Caco-2 (cell line): ENCODE measurements at regions not wholly inside any gene's neighbourhood (a gene's known extent, or its start where the extent isn't known, plus 50 kb on each side); places are given as distances from the start of the nearest gene placed in this dataset.

Source experiments
- BruUV-seq: library from RNA; stranded (reverse); fragments of 400-500 nt; replicated peaks from 2 replicates; lab custom pipeline; 2021; lab: Mats Ljungman, UMichigan
- CTCF ChIA-PET: fragments of 300-600 bp; sonication (Branson Sonifier 250); formaldehyde crosslinking; loops from one replicate; lab custom pipeline; 2022; ENCODE audit warnings: antibody characterized with exemption; lab: Charles Lee
- POLR2A ChIA-PET: fragments of 300-600 bp; sonication (Branson Sonifier 250); formaldehyde crosslinking; loops from one replicate; lab custom pipeline; 2022; ENCODE audit warnings: antibody characterized with exemption; lab: Charles Lee
- DNase-seq, 2 experiments: peaks; one replicate each; pipeline versions ENCODE4 v3.0.0 to v3.0.0-alpha.2; 2020 to 2022
- H3K27me3 ChIP-seq: replicated peaks from 2 replicates; pipeline ENCODE4 v1.6.0; 2011; ENCODE audit warnings: low read length; ENCODE audit not compliant: control insufficient read depth, insufficient read depth
- H3K36me3 ChIP-seq: 2 replicates; pipeline ENCODE4 v1.5.1; 2011; ENCODE audit warnings: low read length; ENCODE audit not compliant: control insufficient read depth, insufficient read depth
- H3K4me1 ChIP-seq: fragments of 250-450 bp; sonication (Bioruptor Pico); 2 replicates; pipeline ENCODE4 v1.5.1; 2020; ENCODE audit warnings: mild to moderate bottlenecking
- H3K4me3 ChIP-seq: 2 replicates; pipeline ENCODE4 v1.5.1; 2011; ENCODE audit warnings: low read depth, mild to moderate bottlenecking, control low read depth, low read length
- H3K9me3 ChIP-seq: fragments of 250-450 bp; sonication (Bioruptor Pico); 2 replicates; pipeline ENCODE4 v1.5.1; 2020; ENCODE audit warnings: mild to moderate bottlenecking, moderate library complexity
- H3K27ac Mint-ChIP-seq: one replicate; pipeline ENCODE4 v1.8.0; 2022; ENCODE audit warnings: mixed read lengths; ENCODE audit not compliant: unreplicated experiment
- H3K27me3 Mint-ChIP-seq: one replicate; pipeline ENCODE4 v1.8.0; 2022; ENCODE audit warnings: mixed read lengths; ENCODE audit not compliant: insufficient read depth, unreplicated experiment
- H3K36me3 Mint-ChIP-seq: one replicate; pipeline ENCODE4 v1.8.0; 2022; ENCODE audit warnings: mild to moderate bottlenecking, mixed read lengths; ENCODE audit not compliant: insufficient read depth, unreplicated experiment
- H3K4me1 Mint-ChIP-seq: one replicate; pipeline ENCODE4 v1.8.0; 2022; ENCODE audit warnings: low read depth, mixed read lengths; ENCODE audit not compliant: unreplicated experiment
- H3K4me3 Mint-ChIP-seq: one replicate; pipeline ENCODE4 v1.8.0; 2022; ENCODE audit warnings: mild to moderate bottlenecking, moderate library complexity, mixed read lengths; ENCODE audit not compliant: unreplicated experiment
- H3K9me3 Mint-ChIP-seq: one replicate; pipeline ENCODE4 v1.8.0; 2022; ENCODE audit warnings: mixed read lengths; ENCODE audit not compliant: unreplicated experiment
- CTCF ChIP-seq, 2 experiments: fragments of 200-600 bp in 1 of 2; IDR thresholded peaks; 1 replicate in 1 of 2; 2 replicates in 1 of 2; pipeline versions ENCODE4 v1.5.1 to v1.8.0; 2011 to 2022; ENCODE audit warnings: antibody characterized with exemption in 1 of 2, control low read depth in 1 of 2, inconsistent platforms in 1 of 2, low read depth in 1 of 2, low read length in 1 of 2, mild to moderate bottlenecking in 1 of 2, moderate library complexity in 1 of 2; ENCODE audit not compliant: insufficient read depth in 1 of 2, severe bottlenecking in 1 of 2, unreplicated experiment in 1 of 2
- intact Hi-C: fragments of 100-400 bp; cut with micrococcal nuclease; formaldehyde crosslinking; loops from one replicate; pipeline ENCODE4 v1.10.0; 2022; ENCODE audit not compliant: unreplicated experiment

DNA sequence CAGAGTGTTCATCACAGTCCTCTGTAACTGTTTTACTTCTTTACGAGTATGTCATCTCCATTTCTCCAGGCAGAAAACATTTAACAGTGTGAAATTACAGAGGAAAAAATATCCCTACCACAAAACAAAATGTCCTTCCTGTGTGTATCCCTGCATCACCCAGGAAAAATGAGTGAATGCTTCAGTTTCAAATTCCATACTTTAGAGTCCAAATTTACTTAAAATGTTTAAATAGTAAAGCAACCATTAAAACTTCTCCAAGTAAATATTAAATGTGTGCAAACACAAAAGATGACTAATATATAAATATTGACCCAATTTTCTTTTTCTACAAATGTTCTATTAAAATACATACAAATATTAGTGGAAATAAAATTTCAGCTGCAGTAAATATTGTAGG lies 1016.6 kb upstream of the PCDH20 start:
- intact Hi-C loops, result no loop called here
- ChIA-PET POLR2A (no interaction called here), CTCF (no interaction called here)
- BruUV-seq, result no TSS peak
- Histone ChIP-seq H3K4me3 (no peak overlapping the region), H3K9me3 (no peaks in the 10 kb centered on the region), H3K27me3 (no peaks in the 10 kb centered on the region), H3K4me1 (no peaks in the 10 kb centered on the region), H3K36me3 (no peaks in the 10 kb centered on the region)
- no peak overlapping the region for H3K27ac Mint-ChIP-seq
- no peak overlapping the region for H3K4me3 Mint-ChIP-seq
- no peak for TF ChIP-seq CTCF (IDR thresholded peaks at IDR 0.05; ENCODE audit: insufficient read depth in 1 of 2, low read depth in 1 of 2, low read length in 1 of 2, severe bottlenecking in 1 of 2, unreplicated experiment in 1 of 2)
- no peaks in the 10 kb centered on the region for H3K4me1 Mint-ChIP-seq
- H3K36me3 Mint-ChIP-seq, result no peaks in the 10 kb centered on the region
- no peaks in the 10 kb centered on the region for H3K9me3 Mint-ChIP-seq
- DNase-seq, result no peak
- no peaks in the 10 kb centered on the region for H3K27me3 Mint-ChIP-seq

GRCh38 chr13:62431852-62432251 lies 1016.2 kb upstream of the PCDH20 start:
- Mint-ChIP-seq H3K4me3 (no peak overlapping the region), H3K27ac (no peak overlapping the region), H3K36me3 (no peaks in the 10 kb centered on the region), H3K4me1 (no peaks in the 10 kb centered on the region), H3K27me3 (no peaks in the 10 kb centered on the region), H3K9me3 (no peaks in the 10 kb centered on the region)
- DNase-seq, result no peak
- intact Hi-C loops, result no loop called here
- H3K4me3 ChIP-seq, result no peak overlapping the region
- H3K9me3 ChIP-seq, result no peaks in the 10 kb centered on the region
- TF ChIP-seq CTCF (IDR thresholded peaks at IDR 0.05; ENCODE audit: insufficient read depth in 1 of 2, low read depth in 1 of 2, low read length in 1 of 2, severe bottlenecking in 1 of 2, unreplicated experiment in 1 of 2), result no peak
- no peaks in the 10 kb centered on the region for H3K27me3 ChIP-seq
- ChIA-PET CTCF (no interaction called here), POLR2A (no interaction called here)
- H3K4me1 ChIP-seq, result no peaks in the 10 kb centered on the region
- H3K36me3 ChIP-seq, result no peaks in the 10 kb centered on the region
- no TSS peak for BruUV-seq

DNA sequence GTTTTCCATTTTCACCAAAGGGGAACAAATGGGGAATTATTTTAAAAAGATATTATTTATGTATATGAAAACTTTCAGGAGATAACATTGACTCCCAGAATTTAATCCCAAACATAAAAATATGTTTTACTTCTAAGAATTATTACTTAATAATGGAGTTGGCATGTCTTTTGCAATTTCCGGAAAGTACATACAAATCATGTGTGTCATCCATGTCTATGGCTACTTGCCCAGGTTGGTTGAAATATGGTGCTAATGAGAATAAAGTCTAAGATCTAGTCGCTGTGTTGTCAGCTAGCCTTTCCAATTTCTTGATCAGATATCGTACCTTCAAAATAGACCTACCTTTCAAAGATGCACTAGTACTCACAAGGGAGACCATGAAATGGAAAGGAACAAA lies 1003.2 kb upstream of the PCDH20 start:
- no TSS peak for BruUV-seq

More for the DNA sequence above, 1003.2 kb upstream of the PCDH20 start:
- intact Hi-C loops, result no loop called here
- Mint-ChIP-seq H3K9me3 (no peaks in the 10 kb centered on the region), H3K27ac (no peak overlapping the region), H3K4me1 (no peaks in the 10 kb centered on the region), H3K27me3 (no peaks in the 10 kb centered on the region), H3K36me3 (no peaks in the 10 kb centered on the region), H3K4me3 (no peak overlapping the region)
- Histone ChIP-seq H3K4me3 (no peak overlapping the region), H3K27me3 (no peaks in the 10 kb centered on the region), H3K36me3 (no peaks in the 10 kb centered on the region), H3K9me3 (peaks cover 2% of the 10 kb centered on the region; the same call in 1 of the 2 replicates), H3K4me1 (no peaks in the 10 kb centered on the region)
- no peak for TF ChIP-seq CTCF (IDR thresholded peaks at IDR 0.05; ENCODE audit: insufficient read depth in 1 of 2, low read depth in 1 of 2, low read length in 1 of 2, severe bottlenecking in 1 of 2, unreplicated experiment in 1 of 2)
- no peak for DNase-seq
- CTCF ChIA-PET, result no interaction called here
- POLR2A ChIA-PET, result no interaction called here
